ENCODE measurements at regions not wholly inside any gene's neighbourhood (a gene's known extent, or its start where the extent isn't known, plus 50 kb on each side); places are given as distances from the start of the nearest gene placed in this dataset.

DNA sequence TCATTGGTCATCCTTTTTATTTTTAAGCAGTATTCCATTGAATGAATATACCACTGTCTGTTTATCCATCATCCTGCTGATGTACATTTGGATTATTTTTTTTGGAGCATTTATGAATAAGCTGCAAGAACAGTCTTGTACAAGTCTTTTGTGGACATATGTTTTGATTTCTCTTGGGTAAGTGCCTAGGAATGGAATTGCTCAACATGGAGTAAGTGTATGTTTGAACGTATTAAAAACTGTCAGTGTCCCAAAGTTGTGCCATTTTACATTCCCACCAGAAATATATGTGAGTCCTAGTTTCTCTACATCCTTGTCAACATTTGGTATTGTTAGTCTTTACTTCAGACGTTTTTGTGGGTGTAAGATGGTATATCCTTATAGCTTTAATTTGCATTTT is 287.0 kb upstream of the POF1B start:
- TF ChIP-seq, protein P1, sequence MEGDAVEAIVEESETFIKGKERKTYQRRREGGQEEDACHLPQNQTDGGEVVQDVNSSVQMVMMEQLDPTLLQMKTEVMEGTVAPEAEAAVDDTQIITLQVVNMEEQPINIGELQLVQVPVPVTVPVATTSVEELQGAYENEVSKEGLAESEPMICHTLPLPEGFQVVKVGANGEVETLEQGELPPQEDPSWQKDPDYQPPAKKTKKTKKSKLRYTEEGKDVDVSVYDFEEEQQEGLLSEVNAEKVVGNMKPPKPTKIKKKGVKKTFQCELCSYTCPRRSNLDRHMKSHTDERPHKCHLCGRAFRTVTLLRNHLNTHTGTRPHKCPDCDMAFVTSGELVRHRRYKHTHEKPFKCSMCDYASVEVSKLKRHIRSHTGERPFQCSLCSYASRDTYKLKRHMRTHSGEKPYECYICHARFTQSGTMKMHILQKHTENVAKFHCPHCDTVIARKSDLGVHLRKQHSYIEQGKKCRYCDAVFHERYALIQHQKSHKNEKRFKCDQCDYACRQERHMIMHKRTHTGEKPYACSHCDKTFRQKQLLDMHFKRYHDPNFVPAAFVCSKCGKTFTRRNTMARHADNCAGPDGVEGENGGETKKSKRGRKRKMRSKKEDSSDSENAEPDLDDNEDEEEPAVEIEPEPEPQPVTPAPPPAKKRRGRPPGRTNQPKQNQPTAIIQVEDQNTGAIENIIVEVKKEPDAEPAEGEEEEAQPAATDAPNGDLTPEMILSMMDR (tag by site-specific recombination; IDR thresholded peaks at IDR 0.05) = no peak
- TF ChIP-seq ZNF223 (tag by site-specific recombination; IDR thresholded peaks at IDR 0.05) (no peak), SETDB1 (IDR thresholded peaks at IDR 0.05; ENCODE audit: insufficient read length, low read length) (no peak), SCRT1 (tag by site-specific recombination; IDR thresholded peaks at IDR 0.05; ENCODE audit: borderline replicate concordance) (no peak)
- TF ChIP-seq, protein P2, sequence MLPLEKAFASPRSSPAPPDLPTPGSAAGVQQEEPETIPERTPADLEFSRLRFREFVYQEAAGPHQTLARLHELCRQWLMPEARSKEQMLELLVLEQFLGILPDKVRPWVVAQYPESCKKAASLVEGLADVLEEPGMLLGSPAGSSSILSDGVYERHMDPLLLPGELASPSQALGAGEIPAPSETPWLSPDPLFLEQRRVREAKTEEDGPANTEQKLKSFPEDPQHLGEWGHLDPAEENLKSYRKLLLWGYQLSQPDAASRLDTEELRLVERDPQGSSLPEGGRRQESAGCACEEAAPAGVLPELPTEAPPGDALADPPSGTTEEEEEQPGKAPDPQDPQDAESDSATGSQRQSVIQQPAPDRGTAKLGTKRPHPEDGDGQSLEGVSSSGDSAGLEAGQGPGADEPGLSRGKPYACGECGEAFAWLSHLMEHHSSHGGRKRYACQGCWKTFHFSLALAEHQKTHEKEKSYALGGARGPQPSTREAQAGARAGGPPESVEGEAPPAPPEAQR (tag by site-specific recombination; IDR thresholded peaks at IDR 0.05) = no peak
